Mesenchymal stem cell (in vitro differentiated cells and primary cell): ENCODE measurements at regions not wholly inside any gene's neighbourhood (a gene's known extent, or its start where the extent isn't known, plus 50 kb on each side); places are given as distances from the start of the nearest gene placed in this dataset.

Experiments used
- DNase-seq: peaks from one replicate; pipeline ENCODE4 v3.0.0-alpha.2; 2013
- H2AFZ ChIP-seq: one replicate; pipeline ENCODE4 v1.6.1; 2013; ENCODE audit warnings: low read depth, mild to moderate bottlenecking, control low read depth, inconsistent platforms, low read length, moderate library complexity
- H2AK5ac ChIP-seq: 2 replicates; pipeline ENCODE4 v1.6.1; 2013; ENCODE audit warnings: low read length, moderate library complexity, mild to moderate bottlenecking, inconsistent platforms; ENCODE audit not compliant: severe bottlenecking
- H2BK120ac ChIP-seq: one replicate; pipeline ENCODE4 v1.6.1; 2013; ENCODE audit warnings: low read depth, mild to moderate bottlenecking, inconsistent platforms, low read length, moderate library complexity
- H2BK12ac ChIP-seq, 2 experiments: one replicate each; pipeline ENCODE4 v1.6.1; 2013; ENCODE audit warnings: inconsistent platforms in 2 of 2, low read length in 2 of 2, mild to moderate bottlenecking in 2 of 2, moderate library complexity in 2 of 2, control low read depth in 1 of 2
- H2BK15ac ChIP-seq: one replicate; pipeline ENCODE4 v1.6.1; 2013; ENCODE audit warnings: mild to moderate bottlenecking, low read depth, inconsistent platforms; ENCODE audit not compliant: poor library complexity, severe bottlenecking
- H2BK5ac ChIP-seq: 2 replicates; pipeline ENCODE4 v1.6.1; 2013; ENCODE audit warnings: low read depth, mild to moderate bottlenecking, low read length, control low read depth, inconsistent platforms; ENCODE audit not compliant: poor library complexity, severe bottlenecking
- H3K14ac ChIP-seq, 2 experiments: one replicate each; pipeline ENCODE4 v1.6.1; 2013; ENCODE audit warnings: inconsistent platforms in 2 of 2, low read length in 2 of 2, control low read depth in 1 of 2, mild to moderate bottlenecking in 1 of 2, moderate library complexity in 1 of 2
- H3K18ac ChIP-seq, 2 experiments: one replicate each; pipeline ENCODE4 v1.6.1; 2013; ENCODE audit warnings: inconsistent platforms in 2 of 2, low read length in 2 of 2, control low read depth in 1 of 2, low read depth in 1 of 2, mild to moderate bottlenecking in 1 of 2
- H3K23ac ChIP-seq, 2 experiments: one replicate each; pipeline ENCODE4 v1.6.1; 2013; ENCODE audit warnings: inconsistent platforms in 2 of 2, low read length in 2 of 2, mild to moderate bottlenecking in 2 of 2, moderate library complexity in 2 of 2, control low read depth in 1 of 2
- H3K27ac ChIP-seq: 2 replicates; pipeline ENCODE4 v1.5.1; 2013; ENCODE audit warnings: mild to moderate bottlenecking, moderate library complexity, low read length, control low read depth, inconsistent platforms; ENCODE audit not compliant: poor library complexity, severe bottlenecking
- H3K27me3 ChIP-seq, 2 experiments: 2 replicates each; pipeline versions ENCODE4 v1.6.1 to v1.7.0; 2013; ENCODE audit warnings: low read length in 2 of 2, mild to moderate bottlenecking in 2 of 2, moderate library complexity in 2 of 2, control low read depth in 1 of 2, inconsistent platforms in 1 of 2; ENCODE audit not compliant: control insufficient read depth in 1 of 2, insufficient read depth in 1 of 2
- H3K36me3 ChIP-seq, 2 experiments: 2 replicates each; pipeline versions ENCODE4 v1.6.1 to v1.7.0; 2013; ENCODE audit warnings: low read length in 2 of 2, control low read depth in 1 of 2, inconsistent platforms in 1 of 2, low read depth in 1 of 2, mild to moderate bottlenecking in 1 of 2; ENCODE audit not compliant: insufficient read depth in 2 of 2, control insufficient read depth in 1 of 2
- H3K4ac ChIP-seq, 2 experiments: one replicate each; pipeline ENCODE4 v1.6.1; 2013; ENCODE audit warnings: inconsistent platforms in 2 of 2, low read length in 2 of 2, mild to moderate bottlenecking in 2 of 2, moderate library complexity in 2 of 2, control low read depth in 1 of 2, low read depth in 1 of 2
- H3K4me1 ChIP-seq: 2 replicates; pipeline ENCODE4 v1.6.1; 2013; ENCODE audit warnings: low read depth, low read length, control low read depth; ENCODE audit not compliant: control insufficient read depth, insufficient read depth
- H3K4me2 ChIP-seq: 2 replicates; pipeline ENCODE4 v1.6.1; 2013; ENCODE audit warnings: low read length, mild to moderate bottlenecking, inconsistent platforms; ENCODE audit not compliant: poor library complexity, severe bottlenecking
- H3K4me3 ChIP-seq, 2 experiments: 2 replicates each; pipeline versions ENCODE4 v1.5.1 to v1.7.0; 2013; ENCODE audit warnings: low read length in 2 of 2, mild to moderate bottlenecking in 2 of 2, control low read depth in 1 of 2, low read depth in 1 of 2; ENCODE audit not compliant: insufficient read depth in 1 of 2
- H3K79me1 ChIP-seq: replicated peaks from 2 replicates; pipeline ENCODE4 v1.6.1; 2013; ENCODE audit warnings: mild to moderate bottlenecking, control low read depth, low read length, inconsistent platforms; ENCODE audit not compliant: poor library complexity, severe bottlenecking
- H3K9ac ChIP-seq: 2 replicates; pipeline ENCODE4 v1.7.0; 2013; ENCODE audit warnings: mild to moderate bottlenecking, low read length, moderate library complexity
- H3K9me3 ChIP-seq: 2 replicates; pipeline ENCODE4 v1.7.0; 2013; ENCODE audit warnings: mild to moderate bottlenecking, low read length; ENCODE audit not compliant: control insufficient read depth
- H4K8ac ChIP-seq: one replicate; pipeline ENCODE4 v1.6.1; 2013; ENCODE audit warnings: inconsistent platforms, mild to moderate bottlenecking, low read length, moderate library complexity
- H4K91ac ChIP-seq: one replicate; pipeline ENCODE4 v1.6.1; 2013; ENCODE audit warnings: mild to moderate bottlenecking, low read length, inconsistent platforms
- WGBS: methylation state at CpG from one replicate; pipeline ENCODE4 v1.1.7; 2013; ENCODE audit warnings: mixed read lengths; 5-methylcytosine and 5-hydroxymethylcytosine counted together

- Histone ChIP-seq H3K27me3 (no peaks in the 10 kb centered on the region), H2AFZ (no peak overlapping the region), H3K18ac (no peak overlapping the region), H3K9me3 (peaks cover 3% of the 10 kb centered on the region), H3K4me3 (no peak overlapping the region), H3K4me2 (no peak overlapping the region), H3K27ac (no peak overlapping the region), H3K23ac (no peak overlapping the region), H4K91ac (no peak overlapping the region), H3K79me1 (no peaks in the 10 kb centered on the region), H2AK5ac (no peak overlapping the region), H2BK5ac (no peak overlapping the region), H3K14ac (no peak overlapping the region), H4K8ac (no peak overlapping the region), H3K36me3 (no peaks in the 10 kb centered on the region), H2BK12ac (no peak overlapping the region), H2BK15ac (no peak overlapping the region), H3K9ac (peak overlapping the region; percentile 47), H3K4me1 (no peaks in the 10 kb centered on the region), H3K4ac (no peak overlapping the region), H2BK120ac (no peak overlapping the region)
- peak; percentile 54 for DNase-seq
- WGBS = 92% methylated on average over 1 of the region's 1 CpG
These were observed 201.0 kb upstream of the NEIL3 start for GRCh38 chr4:177108708-177109107.

GRCh38 chr4:177109769-177110168 lies 199.9 kb upstream of the NEIL3 start:
- no peak overlapping the region for H2BK120ac ChIP-seq
- peak overlapping the region; percentile 3 for H3K9ac ChIP-seq
- no peaks in the 10 kb centered on the region for H3K27me3 ChIP-seq
- no peak overlapping the region for H2AFZ ChIP-seq
- no peak overlapping the region for H3K27ac ChIP-seq
- no peak overlapping the region for H3K4me2 ChIP-seq
- no peak overlapping the region for H4K8ac ChIP-seq
- no peak overlapping the region for H2AK5ac ChIP-seq
- no peak overlapping the region for H2BK5ac ChIP-seq
- no CpG with 5 or more reads among the region's 1 CpG for WGBS
- no peak overlapping the region for H4K91ac ChIP-seq
- H3K14ac ChIP-seq = no peak overlapping the region
- H3K4me3 ChIP-seq = no peak overlapping the region
- no peak overlapping the region for H3K23ac ChIP-seq
- no peak overlapping the region for H3K18ac ChIP-seq
- no peaks in the 10 kb centered on the region for H3K79me1 ChIP-seq
- H3K9me3 ChIP-seq = peaks cover 3% of the 10 kb centered on the region
- no peaks in the 10 kb centered on the region for H3K36me3 ChIP-seq
- no peak overlapping the region for H3K4ac ChIP-seq
- DNase-seq = no peak
- no peaks in the 10 kb centered on the region for H3K4me1 ChIP-seq
- no peak overlapping the region for H2BK12ac ChIP-seq
- H2BK15ac ChIP-seq = no peak overlapping the region

- Histone ChIP-seq H3K4me3 (no peak overlapping the region), H3K4me1 (peaks cover 3% of the 10 kb centered on the region), H2BK5ac (no peak overlapping the region), H3K9me3 (peaks cover 10% of the 10 kb centered on the region), H3K18ac (no peak overlapping the region), H3K23ac (no peak overlapping the region), H3K9ac (no peak overlapping the region), H2AFZ (no peak overlapping the region), H3K36me3 (no peaks in the 10 kb centered on the region), H2BK12ac (no peak overlapping the region), H3K4ac (no peak overlapping the region), H2BK15ac (no peak overlapping the region), H3K27ac (no peak overlapping the region), H4K91ac (no peak overlapping the region), H3K14ac (no peak overlapping the region), H3K4me2 (no peak overlapping the region), H4K8ac (no peak overlapping the region), H2BK120ac (no peak overlapping the region), H3K27me3 (no peaks in the 10 kb centered on the region), H2AK5ac (no peak overlapping the region), H3K79me1 (no peaks in the 10 kb centered on the region)
- DNase-seq = no peak
- WGBS = 100% methylated on average over 1 of the region's 3 CpGs
These were observed 193.5 kb upstream of the NEIL3 start for GRCh38 chr4:177116161-177116560.

- Histone ChIP-seq H2BK120ac (no peak overlapping the region), H4K8ac (no peak overlapping the region), H3K4me1 (peaks cover 3% of the 10 kb centered on the region), H3K18ac (no peak overlapping the region), H2BK12ac (no peak overlapping the region), H4K91ac (no peak overlapping the region), H2AK5ac (no peak overlapping the region), H2BK15ac (no peak overlapping the region), H2BK5ac (no peak overlapping the region), H3K27ac (no peak overlapping the region), H3K23ac (no peak overlapping the region), H3K9ac (no peak overlapping the region), H3K27me3 (no peaks in the 10 kb centered on the region), H3K9me3 (peaks cover 12% of the 10 kb centered on the region), H3K4ac (no peak overlapping the region), H3K4me3 (no peak overlapping the region), H3K4me2 (no peak overlapping the region), H3K36me3 (no peaks in the 10 kb centered on the region), H3K14ac (no peak overlapping the region), H2AFZ (no peak overlapping the region), H3K79me1 (no peaks in the 10 kb centered on the region)
- no peak for DNase-seq
- WGBS = 79% methylated on average over 8 of the region's 8 CpGs
These were observed 192.4 kb upstream of the NEIL3 start for GRCh38 chr4:177117256-177117655.
